ENCODE measurements at regions not wholly inside any gene's neighbourhood (a gene's known extent, or its start where the extent isn't known, plus 50 kb on each side); places are given as distances from the start of the nearest gene placed in this dataset.
"Not testable (repeated sequence)": the region's sequence is repeated elsewhere in the genome, so short reads cannot be mapped to it uniquely, and the experiment has no call there.

- no peak for DNase-seq (ENCODE audit: low read depth)
These were observed 317.3 kb upstream of the TFPI start for GRCh38 chr2:187871506-187871905.

DNA sequence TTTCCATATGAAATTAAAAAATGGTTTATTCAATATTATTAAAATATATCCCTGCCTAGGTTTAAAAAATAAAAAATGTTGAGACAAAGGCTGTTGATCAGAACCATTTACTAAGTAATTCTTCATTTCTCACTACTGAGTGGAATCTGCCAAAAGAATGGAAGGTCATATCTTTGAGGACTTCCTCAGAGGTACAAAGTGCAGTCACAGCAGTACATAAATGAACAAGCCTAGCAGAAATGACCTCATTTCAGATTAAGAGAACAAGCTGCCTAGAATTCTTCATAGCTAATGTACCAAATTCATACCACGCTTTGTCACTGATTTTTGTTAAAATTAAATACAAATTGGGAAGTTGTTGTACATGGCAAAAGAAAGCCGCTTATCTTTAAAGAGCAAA is 318.9 kb upstream of the TFPI start:
- no peak for DNase-seq (ENCODE audit: low read depth)

- DNase-seq (ENCODE audit: low read depth), result no peak
These were observed 320.6 kb upstream of the TFPI start for GRCh38 chr2:187874786-187875185.

DNA sequence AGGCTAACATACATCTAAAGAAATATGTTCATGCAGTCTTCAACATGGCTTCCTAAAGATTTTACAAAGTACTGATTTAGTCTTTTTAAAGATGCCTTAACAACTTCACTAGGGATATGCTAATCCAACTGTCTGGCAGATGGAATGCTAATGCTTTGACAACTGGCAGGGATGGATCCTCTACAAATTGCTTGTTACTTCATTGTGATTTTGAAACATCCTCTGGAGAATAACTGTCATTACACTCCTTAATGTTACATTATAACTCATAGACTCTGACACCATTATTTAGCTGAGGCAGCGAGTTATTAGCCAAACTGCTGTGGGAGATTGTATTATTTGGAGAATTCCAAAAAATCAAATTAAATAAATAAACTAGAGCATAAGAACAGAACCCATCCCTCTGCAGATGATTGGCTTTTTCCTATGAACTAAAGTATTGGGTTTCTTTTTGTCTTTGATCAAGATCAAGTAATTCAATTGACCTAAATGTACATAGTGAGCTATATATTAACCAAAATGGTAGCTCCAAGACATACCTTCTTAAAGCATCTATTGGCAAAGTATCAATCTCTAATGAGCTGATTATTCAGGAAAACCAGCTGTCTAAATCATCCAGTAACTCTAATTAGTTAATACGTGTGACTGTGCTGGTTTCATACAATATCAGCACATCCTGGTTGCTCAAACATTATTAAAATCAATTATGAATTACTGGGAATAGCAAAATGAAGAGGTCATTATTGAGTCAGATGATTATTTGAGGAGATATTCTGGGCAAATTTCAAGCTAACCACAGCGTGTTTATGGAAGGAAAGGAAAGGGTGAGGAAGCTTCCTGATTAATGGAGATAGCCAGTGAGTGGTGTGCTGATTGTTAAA is 321.3 kb upstream of the TFPI start:
- no peak for DNase-seq (ENCODE audit: low read depth)

GRCh38 chr2:187876554-187876953 is 322.3 kb upstream of the TFPI start:
- DNase-seq (ENCODE audit: low read depth), result no peak

DNA sequence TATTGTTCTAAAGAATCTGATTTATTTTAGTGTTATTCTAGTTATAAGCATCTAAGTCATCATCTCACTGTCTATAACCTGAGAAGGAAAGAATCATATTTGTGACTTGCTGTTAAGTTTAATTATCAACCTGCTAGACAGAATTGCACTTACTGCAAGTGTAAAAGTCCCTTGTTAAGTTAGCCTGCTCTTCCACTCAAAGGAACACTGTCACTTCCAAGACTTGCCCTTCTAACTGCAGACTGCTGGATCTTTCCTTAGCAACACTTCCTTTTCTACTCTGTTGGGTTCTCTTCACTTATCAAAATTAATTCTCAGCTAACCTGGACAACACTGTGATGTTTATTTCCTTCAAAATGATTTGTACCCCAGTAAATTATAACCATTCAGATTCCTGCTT is 323.2 kb upstream of the TFPI start:
- DNase-seq (ENCODE audit: low read depth), result no peak

DNA sequence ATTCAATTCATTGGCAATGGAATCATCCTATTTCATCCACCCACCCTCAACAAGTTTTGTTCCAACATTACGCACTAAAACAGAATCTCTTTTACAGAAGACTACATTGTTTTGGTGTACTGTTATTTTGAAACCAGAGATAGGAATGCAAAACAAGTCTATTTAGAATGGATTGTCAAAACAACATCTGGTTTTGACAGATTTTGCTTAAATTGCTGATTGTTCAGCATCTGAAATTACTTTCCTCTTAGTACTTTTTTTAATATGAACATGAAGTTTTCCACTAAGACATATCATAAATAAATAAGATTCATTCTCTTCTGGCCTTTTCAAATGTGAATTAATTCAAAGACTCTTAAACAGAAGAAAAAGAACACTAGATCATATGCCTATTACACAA is 323.9 kb upstream of the TFPI start:
- no peak for DNase-seq (ENCODE audit: low read depth)

- DNase-seq (ENCODE audit: low read depth), result no peak
These were observed 325.3 kb upstream of the TFPI start for GRCh38 chr2:187879491-187879890.

DNA sequence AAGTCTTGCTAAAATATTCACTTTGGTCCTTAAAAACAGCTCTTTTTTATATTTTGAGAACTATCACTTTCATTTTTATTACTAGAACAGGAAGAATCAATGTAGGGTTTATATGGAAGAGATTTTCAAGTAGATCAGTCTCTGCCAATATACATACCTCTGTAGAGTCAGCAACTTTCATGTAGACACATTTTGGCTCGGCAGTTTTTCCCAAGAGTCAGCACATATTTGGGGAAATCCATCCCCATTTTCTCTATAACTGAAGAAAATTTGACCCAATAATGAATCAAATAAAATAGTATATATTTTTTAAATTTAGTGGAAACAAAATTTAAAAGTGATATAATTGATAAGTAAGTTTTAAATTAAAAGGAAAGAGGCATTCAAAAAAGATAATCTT is 329.8 kb upstream of the TFPI start:
- DNase-seq (ENCODE audit: low read depth), result no peak

- DNase-seq (ENCODE audit: low read depth), result no peak
These were observed 336.5 kb upstream of the TFPI start for GRCh38 chr2:187890690-187891089.

DNA sequence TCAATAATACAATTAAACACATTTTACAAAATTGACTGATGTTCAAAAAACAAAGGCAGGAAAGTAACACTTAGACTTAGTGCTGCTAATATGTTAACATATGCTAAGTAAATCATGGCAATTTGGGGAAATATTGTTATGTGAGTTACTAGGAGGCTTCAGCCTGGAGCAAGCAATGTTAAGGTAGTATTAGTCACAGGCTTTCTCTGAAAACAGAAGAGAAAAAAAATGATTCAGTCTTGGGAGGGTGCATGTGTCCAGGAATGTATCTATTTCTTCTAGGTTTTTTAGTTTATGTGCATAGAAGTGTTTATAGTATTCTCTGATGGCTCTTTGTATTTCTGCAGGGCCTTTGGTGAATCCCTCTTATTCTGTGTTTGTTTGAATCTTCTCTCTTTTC is 345.8 kb upstream of the TFPI start:
- no peak for DNase-seq (ENCODE audit: low read depth)

DNA sequence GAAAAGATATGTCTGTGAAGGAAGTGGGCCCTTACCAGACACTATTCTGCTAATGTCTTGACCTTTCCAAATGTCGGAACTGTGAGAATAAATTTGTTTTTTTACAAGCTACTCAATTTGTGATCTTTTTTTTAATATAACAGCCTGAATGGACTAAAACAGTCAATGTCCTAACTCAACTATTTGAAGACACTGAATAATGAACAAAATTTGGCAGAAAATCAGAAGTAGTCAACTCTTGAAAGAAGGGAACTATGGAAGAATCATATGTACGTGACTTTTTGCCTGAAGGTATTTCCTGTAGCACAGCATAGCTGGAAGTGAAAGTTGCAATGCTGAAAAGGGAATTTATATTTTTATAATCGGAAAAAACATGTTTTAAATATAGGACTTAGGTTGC is 351.8 kb upstream of the TFPI start:
- no peak for DNase-seq (ENCODE audit: low read depth)

DNA sequence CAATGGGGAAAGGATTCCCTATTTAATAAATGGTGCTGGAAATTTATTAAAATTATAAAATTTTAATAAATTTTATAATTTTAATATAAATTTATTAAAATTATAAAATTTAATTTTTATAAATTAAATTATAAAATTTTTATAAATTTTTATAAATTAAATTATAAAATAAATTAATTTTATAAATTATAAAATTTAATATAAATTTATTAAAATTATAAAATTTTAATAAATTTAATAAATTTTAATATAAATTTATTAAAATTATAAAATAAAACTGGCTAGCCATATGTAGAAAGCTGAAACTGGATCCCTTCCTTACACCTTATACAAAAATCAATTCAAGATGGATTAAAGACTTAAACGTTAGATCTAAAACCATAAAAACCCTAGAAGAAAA is 356.7 kb upstream of the TFPI start:
- not testable (repeated sequence) for DNase-seq (ENCODE audit: low read depth)

GRCh38 chr2:187912950-187913349 is 358.7 kb upstream of the TFPI start:
- DNase-seq (ENCODE audit: low read depth), result no peak

- DNase-seq (ENCODE audit: low read depth), result no peak
These were observed 361.6 kb upstream of the TFPI start for GRCh38 chr2:187915810-187916209.

- DNase-seq (ENCODE audit: low read depth), result no peak
These were observed 362.6 kb upstream of the TFPI start for GRCh38 chr2:187916799-187917198.

- no peak for DNase-seq (ENCODE audit: low read depth)
These were observed 363.3 kb upstream of the TFPI start for GRCh38 chr2:187917535-187917934.

GRCh38 chr2:187918996-187919821 is 365.0 kb upstream of the TFPI start:
- no peak for DNase-seq (ENCODE audit: low read depth)

DNA sequence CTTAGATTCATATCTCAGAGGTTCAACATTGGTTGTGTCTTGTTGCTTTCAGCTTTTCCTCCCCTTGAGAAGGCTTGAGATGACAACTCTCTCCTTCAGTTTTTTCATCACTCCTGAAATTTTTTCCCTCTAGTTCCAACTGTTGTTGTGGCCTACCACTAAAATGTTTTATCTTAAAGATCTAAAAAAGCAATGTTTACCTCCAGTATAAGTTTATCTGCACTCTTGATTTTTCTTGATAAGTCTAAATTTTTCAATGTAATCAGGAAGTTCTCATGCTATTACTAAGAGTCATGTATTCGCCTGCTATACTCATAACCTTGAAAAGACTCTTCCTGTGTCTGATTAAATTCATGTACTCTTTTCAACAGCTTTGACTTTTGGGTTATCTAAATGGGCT is 366.3 kb upstream of the TFPI start:
- no peak for DNase-seq (ENCODE audit: low read depth)

DNA sequence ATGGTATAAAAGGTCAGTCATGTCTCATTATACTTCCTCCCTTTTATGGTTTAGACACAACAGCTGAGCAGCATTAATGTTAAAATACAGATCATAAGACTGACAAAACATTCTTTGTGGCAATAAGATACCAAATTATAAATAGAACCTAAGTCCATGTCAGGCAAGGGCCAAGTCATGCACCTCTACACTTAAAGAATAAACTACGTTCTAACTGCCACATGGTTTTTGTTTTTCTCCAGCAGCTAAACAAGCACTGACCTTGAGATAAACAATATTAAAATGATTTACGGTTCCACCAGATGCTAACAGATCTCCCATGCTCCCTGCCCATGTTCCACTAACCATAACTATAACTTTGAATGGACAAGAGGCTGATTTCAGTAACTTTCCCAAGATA is 368.6 kb upstream of the TFPI start:
- DNase-seq (ENCODE audit: low read depth), result no peak

GRCh38 chr2:187924293-187924692 is 367.4 kb upstream of the GULP1 start:
- DNase-seq (ENCODE audit: low read depth), result no peak

DNA sequence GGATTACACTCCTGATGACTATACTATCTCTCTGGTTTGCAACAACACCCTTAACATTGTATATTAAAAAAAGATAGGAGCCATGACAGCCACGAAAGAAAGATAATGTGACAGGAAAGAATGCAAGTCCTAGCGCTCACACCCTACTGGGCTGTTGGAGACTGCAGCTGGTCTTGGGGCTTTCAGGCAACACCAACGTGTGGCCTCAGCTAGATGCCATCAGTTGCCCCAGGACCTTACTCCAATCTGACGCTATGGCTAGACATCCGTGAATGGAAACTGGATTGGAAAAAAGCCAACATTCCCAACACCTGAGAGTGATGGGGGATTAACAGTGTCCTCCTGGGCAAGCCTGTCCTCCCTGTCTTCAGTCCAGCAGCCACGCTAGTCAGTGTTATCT is 357.4 kb upstream of the GULP1 start:
- DNase-seq (ENCODE audit: low read depth), result no peak

DNA sequence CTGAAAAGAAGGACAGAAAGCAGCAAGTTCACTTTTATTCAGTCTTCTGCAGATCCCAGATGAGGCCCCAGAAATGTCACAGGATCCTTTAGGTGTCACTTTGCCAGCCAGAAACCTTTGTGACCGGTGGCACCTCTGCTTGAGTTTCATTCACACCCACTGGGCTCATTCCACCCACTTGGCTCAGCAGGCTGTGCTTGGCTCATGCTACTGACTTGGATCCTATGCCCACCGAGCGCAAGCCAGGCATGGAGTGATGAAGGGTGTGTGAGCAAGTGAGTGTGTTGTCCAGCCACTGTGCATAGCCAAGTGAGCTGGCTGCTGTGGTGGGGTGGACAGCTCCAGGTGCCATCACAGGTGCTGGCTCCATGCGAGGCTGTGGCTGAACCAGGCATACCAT is 357.0 kb upstream of the GULP1 start:
- DNase-seq (ENCODE audit: low read depth), result no peak

Measured in GM04503 (cell line).